Smooth muscle cell (in vitro differentiated cells): ENCODE measurements at regions not wholly inside any gene's neighbourhood (a gene's known extent, or its start where the extent isn't known, plus 50 kb on each side); places are given as distances from the start of the nearest gene placed in this dataset.

ENCODE experiments used
- DNase-seq: peaks from one replicate; lab custom pipeline; 2025; ENCODE audit not compliant: unreplicated experiment; lab: John Stamatoyannopoulos, UW
- H2AFZ ChIP-seq: fragments of 200-600 bp; sonication (generic); 2 replicates; pipeline ENCODE4 v1.6.0; 2016; ENCODE audit warnings: antibody characterized with exemption, low read depth, mild to moderate bottlenecking
- H3F3A ChIP-seq: fragments of 200-600 bp; sonication (generic); 2 replicates; pipeline ENCODE4 v1.6.0; 2017; ENCODE audit warnings: antibody characterized with exemption, low read depth
- H3K27ac ChIP-seq: fragments of 200-600 bp; sonication (generic); 2 replicates; pipeline ENCODE4 v1.5.1; 2016; ENCODE audit warnings: low read depth, mild to moderate bottlenecking
- H3K27me3 ChIP-seq: fragments of 200-600 bp; sonication (generic); 2 replicates; pipeline ENCODE4 v1.6.1; 2016; ENCODE audit warnings: low read depth, mild to moderate bottlenecking
- H3K36me3 ChIP-seq: fragments of 200-600 bp; sonication (generic); 2 replicates; pipeline ENCODE4 v1.5.1; 2016; ENCODE audit warnings: low read depth
- H3K4me1 ChIP-seq: fragments of 200-600 bp; sonication (generic); 2 replicates; pipeline ENCODE4 v1.5.1; 2016; ENCODE audit warnings: low read depth
- H3K4me2 ChIP-seq: fragments of 200-600 bp; sonication (generic); 2 replicates; pipeline ENCODE4 v1.6.0; 2016; ENCODE audit warnings: mild to moderate bottlenecking
- H3K4me3 ChIP-seq: fragments of 200-600 bp; sonication (generic); 2 replicates; pipeline ENCODE4 v1.5.1; 2016; ENCODE audit warnings: mild to moderate bottlenecking
- H3K79me2 ChIP-seq: fragments of 200-600 bp; sonication (generic); 2 replicates; pipeline ENCODE4 v1.6.0; 2016; ENCODE audit warnings: low read depth, mild to moderate bottlenecking
- H3K9ac ChIP-seq: fragments of 200-600 bp; sonication (generic); 2 replicates; pipeline ENCODE4 v1.6.0; 2016; ENCODE audit warnings: low read depth
- H3K9me3 ChIP-seq: fragments of 200-600 bp; sonication (generic); replicated peaks from 2 replicates; pipeline ENCODE4 v1.5.1; 2016; ENCODE audit warnings: low read depth
- H4K20me1 ChIP-seq: fragments of 200-600 bp; sonication (generic); 2 replicates; pipeline ENCODE4 v1.6.0; 2016; ENCODE audit warnings: low read depth
- CTCF ChIP-seq: fragments of 200-600 bp; sonication (generic); IDR thresholded peaks from 2 replicates; pipeline ENCODE4 v1.5.1; 2017; ENCODE audit warnings: borderline replicate concordance, mild to moderate bottlenecking, antibody characterized with exemption; ENCODE audit not compliant: insufficient read depth, poor library complexity, severe bottlenecking
- WGBS: methylation state at CpG from one replicate; pipeline ENCODE4 v1.1.7; 2016; ENCODE audit warnings: low lambda C conversion rate; 5-methylcytosine and 5-hydroxymethylcytosine counted together

GRCh38 chr10:8379906-8380832, 325.7 kb downstream of the GATA3 start:
- H3K27ac ChIP-seq = no peak overlapping the region

GRCh38 chr10:8380833-8381496, 326.5 kb downstream of the GATA3 start:
- Histone ChIP-seq H3K4me3 (no peak overlapping the region), H3K4me2 (no peak overlapping the region), H3K79me2 (no peaks in the 10 kb centered on the region), H3K9me3 (no peaks in the 10 kb centered on the region), H3F3A (peaks cover 6% of the 10 kb centered on the region), H2AFZ (no peak overlapping the region), H3K36me3 (no peaks in the 10 kb centered on the region), H4K20me1 (no peaks in the 10 kb centered on the region), H3K9ac (no peak overlapping the region), H3K4me1 (peaks cover 6% of the 10 kb centered on the region), H3K27me3 (no peaks in the 10 kb centered on the region), H3K27ac (no peak overlapping the region)
- no peak for TF ChIP-seq CTCF
- no peak for DNase-seq
- WGBS = 76% methylated on average over 3 of the region's 3 CpGs

More at GRCh38 chr10:8379906-8380832, 325.7 kb downstream of the GATA3 start:
- H2AFZ ChIP-seq = peak overlapping the region; percentile 29
- H3K9me3 ChIP-seq = no peaks in the 10 kb centered on the region
- H3K9ac ChIP-seq = no peak overlapping the region
- peaks cover 6% of the 10 kb centered on the region for H3F3A ChIP-seq
- H3K4me1 ChIP-seq = peaks cover 6% of the 10 kb centered on the region
- 60% methylated on average over 9 of the region's 9 CpGs for WGBS
- H3K36me3 ChIP-seq = no peaks in the 10 kb centered on the region
- no peaks in the 10 kb centered on the region for H4K20me1 ChIP-seq
- no peak for TF ChIP-seq CTCF
- no peak overlapping the region for H3K4me2 ChIP-seq
- no peak for DNase-seq
- H3K27me3 ChIP-seq = no peaks in the 10 kb centered on the region
- H3K79me2 ChIP-seq = no peaks in the 10 kb centered on the region
- H3K4me3 ChIP-seq = no peak overlapping the region

- H2AFZ ChIP-seq = no peak overlapping the region
- H3K27ac ChIP-seq = no peak overlapping the region
- no peak overlapping the region for H3K4me3 ChIP-seq
- no peaks in the 10 kb centered on the region for H3K9me3 ChIP-seq
- no peaks in the 10 kb centered on the region for H3K79me2 ChIP-seq
- no peaks in the 10 kb centered on the region for H4K20me1 ChIP-seq
- WGBS = 93% methylated on average over 8 of the region's 8 CpGs
- no peak overlapping the region for H3K9ac ChIP-seq
- no peak for DNase-seq
- H3K27me3 ChIP-seq = no peaks in the 10 kb centered on the region
- no peak for TF ChIP-seq CTCF
- H3K4me2 ChIP-seq = no peak overlapping the region
- H3K4me1 ChIP-seq = no peaks in the 10 kb centered on the region
- no peaks in the 10 kb centered on the region for H3K36me3 ChIP-seq
- no peaks in the 10 kb centered on the region for H3F3A ChIP-seq
Observed at GRCh38 chr10:8386781-8387180, 332.3 kb downstream of the GATA3 start.
